ENCODE measurements at regions not wholly inside any gene's neighbourhood (a gene's known extent, or its start where the extent isn't known, plus 50 kb on each side); places are given as distances from the start of the nearest gene placed in this dataset.

DNA sequence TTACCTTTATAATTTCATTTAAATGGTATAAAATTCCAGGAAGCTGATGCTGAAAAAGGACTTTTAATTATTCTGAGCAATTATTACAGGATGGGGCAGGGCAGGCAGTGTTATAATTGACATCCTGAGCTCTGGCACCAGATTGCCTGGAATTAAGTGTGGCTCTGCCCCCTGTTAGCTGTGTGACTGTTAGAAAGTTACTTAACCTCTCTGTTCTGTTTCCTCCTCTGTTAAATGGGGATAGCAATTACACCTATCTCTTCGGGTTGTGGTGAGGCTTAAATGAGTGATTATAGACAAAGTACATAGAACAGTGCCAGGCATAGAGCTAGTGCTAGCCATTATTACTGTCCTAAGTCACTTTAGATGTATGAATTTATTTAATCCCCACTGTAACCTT, 327.3 kb downstream of the SMAD2 start:
- H3F3A ChIP-seq (ENCODE audit: insufficient read depth) = no peaks in the 10 kb centered on the region
- no peaks in the 10 kb centered on the region for H3K9me3 ChIP-seq (ENCODE audit: insufficient read depth, low read length)
- H4K20me1 ChIP-seq (ENCODE audit: low read depth, low read length) = no peaks in the 10 kb centered on the region
- no peaks in the 10 kb centered on the region for H3K27me3 ChIP-seq (ENCODE audit: low read length)
- no peaks in the 10 kb centered on the region for H3K79me2 ChIP-seq (ENCODE audit: insufficient read depth, low read length)
- no peak overlapping the region for H3K9ac ChIP-seq (ENCODE audit: low read length)
- H3K4me2 ChIP-seq (ENCODE audit: low read depth, low read length, poor library complexity, severe bottlenecking) = no peak overlapping the region
- H3K36me3 ChIP-seq (ENCODE audit: low read length) = no peaks in the 10 kb centered on the region
- H2AFZ ChIP-seq (ENCODE audit: low read depth, low read length, severe bottlenecking) = no peak overlapping the region
- no peak overlapping the region for H3K4me3 ChIP-seq (ENCODE audit: insufficient read depth, low read length, poor library complexity, severe bottlenecking)
- no peak overlapping the region for H3K27ac ChIP-seq (ENCODE audit: low read depth, low read length)
- H3K9me2 ChIP-seq (replicated peaks; ENCODE audit: insufficient read depth, low read length) = no peaks in the 10 kb centered on the region
- TF ChIP-seq CTCF (IDR thresholded peaks at IDR 0.05; ENCODE audit: insufficient read depth, low read length, poor library complexity, severe bottlenecking) (no peak), EZH2phosphoT487 (conservative IDR thresholded peaks at IDR 0.05; ENCODE audit: low read length) (no peak)

GRCh38 chr18:47602273-47602897, 328.1 kb downstream of the SMAD2 start:
- Histone ChIP-seq H3K9ac (ENCODE audit: low read length) (no peak overlapping the region), H3K27ac (ENCODE audit: low read depth, low read length) (no peak overlapping the region), H2AFZ (ENCODE audit: low read depth, low read length, severe bottlenecking) (no peak overlapping the region), H3K79me2 (ENCODE audit: insufficient read depth, low read length) (no peaks in the 10 kb centered on the region), H3K4me2 (ENCODE audit: low read depth, low read length, poor library complexity, severe bottlenecking) (no peak overlapping the region), H4K20me1 (ENCODE audit: low read depth, low read length) (no peaks in the 10 kb centered on the region), H3K27me3 (ENCODE audit: low read length) (no peaks in the 10 kb centered on the region), H3K9me2 (replicated peaks; ENCODE audit: insufficient read depth, low read length) (no peaks in the 10 kb centered on the region), H3K36me3 (ENCODE audit: low read length) (no peaks in the 10 kb centered on the region), H3K9me3 (ENCODE audit: insufficient read depth, low read length) (no peaks in the 10 kb centered on the region), H3F3A (ENCODE audit: insufficient read depth) (no peaks in the 10 kb centered on the region), H3K4me3 (ENCODE audit: insufficient read depth, low read length, poor library complexity, severe bottlenecking) (no peak overlapping the region)
- TF ChIP-seq EZH2phosphoT487 (conservative IDR thresholded peaks at IDR 0.05; ENCODE audit: low read length) = no peak
- TF ChIP-seq CTCF (IDR thresholded peaks at IDR 0.05; ENCODE audit: insufficient read depth, low read length, poor library complexity, severe bottlenecking) = no peak

DNA sequence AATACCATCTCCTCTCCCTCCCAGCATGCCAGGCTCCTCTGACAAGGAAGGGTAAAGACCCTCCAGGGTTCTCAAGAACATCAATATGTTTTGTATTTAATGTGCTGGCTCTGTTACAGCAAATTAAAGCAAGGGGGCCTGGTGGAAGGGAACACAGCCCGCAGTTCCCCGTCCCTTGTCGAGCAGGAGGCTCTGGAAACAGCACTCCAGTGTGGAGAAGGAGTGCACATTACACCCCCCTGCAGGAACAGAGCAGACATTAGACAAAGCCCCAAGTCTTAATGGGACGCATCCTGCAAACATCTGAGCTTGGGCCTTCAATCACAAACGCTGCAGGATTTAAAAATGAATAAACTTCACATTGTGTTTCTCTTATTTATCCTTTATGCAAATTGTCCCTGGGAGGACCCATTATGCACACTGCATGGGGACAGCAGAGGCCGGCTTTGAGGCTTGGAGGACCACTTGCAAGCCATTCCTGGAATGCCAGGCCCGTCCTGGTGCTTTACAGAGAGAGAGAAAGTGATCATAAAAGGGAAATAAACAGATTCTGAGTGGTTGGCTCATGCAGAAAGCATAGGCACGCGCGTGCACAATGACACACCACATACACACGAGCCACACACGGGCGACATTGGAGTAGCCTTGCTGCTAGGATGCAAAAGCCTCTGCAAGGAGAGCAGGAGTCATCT, 328.7 kb downstream of the SMAD2 start:
- no peak overlapping the region for H3K4me3 ChIP-seq (ENCODE audit: insufficient read depth, low read length, poor library complexity, severe bottlenecking)
- no peaks in the 10 kb centered on the region for H3K79me2 ChIP-seq (ENCODE audit: insufficient read depth, low read length)
- no peaks in the 10 kb centered on the region for H4K20me1 ChIP-seq (ENCODE audit: low read depth, low read length)
- H3K27ac ChIP-seq (ENCODE audit: low read depth, low read length) = no peak overlapping the region
- no peaks in the 10 kb centered on the region for H3F3A ChIP-seq (ENCODE audit: insufficient read depth)
- no peaks in the 10 kb centered on the region for H3K36me3 ChIP-seq (ENCODE audit: low read length)
- H3K9ac ChIP-seq (ENCODE audit: low read length) = no peak overlapping the region
- H3K4me2 ChIP-seq (ENCODE audit: low read depth, low read length, poor library complexity, severe bottlenecking) = no peak overlapping the region
- TF ChIP-seq CTCF (IDR thresholded peaks at IDR 0.05; ENCODE audit: insufficient read depth, low read length, poor library complexity, severe bottlenecking) (no peak), EZH2phosphoT487 (conservative IDR thresholded peaks at IDR 0.05; ENCODE audit: low read length) (no peak)
- no peak overlapping the region for H2AFZ ChIP-seq (ENCODE audit: low read depth, low read length, severe bottlenecking)
- H3K9me2 ChIP-seq (replicated peaks; ENCODE audit: insufficient read depth, low read length) = no peaks in the 10 kb centered on the region
- no peaks in the 10 kb centered on the region for H3K9me3 ChIP-seq (ENCODE audit: insufficient read depth, low read length)
- no peaks in the 10 kb centered on the region for H3K27me3 ChIP-seq (ENCODE audit: low read length)
